LNCAP (cell line): ENCODE measurements at regions not wholly inside any gene's neighbourhood (a gene's known extent, or its start where the extent isn't known, plus 50 kb on each side); places are given as distances from the start of the nearest gene placed in this dataset.

Experiments
- CTCF ChIP-seq: fragments of 450-650 bp; IDR thresholded peaks from 2 replicates; pipeline ENCODE4 v1.5.1; 2017; ENCODE audit warnings: mild to moderate bottlenecking

DNA sequence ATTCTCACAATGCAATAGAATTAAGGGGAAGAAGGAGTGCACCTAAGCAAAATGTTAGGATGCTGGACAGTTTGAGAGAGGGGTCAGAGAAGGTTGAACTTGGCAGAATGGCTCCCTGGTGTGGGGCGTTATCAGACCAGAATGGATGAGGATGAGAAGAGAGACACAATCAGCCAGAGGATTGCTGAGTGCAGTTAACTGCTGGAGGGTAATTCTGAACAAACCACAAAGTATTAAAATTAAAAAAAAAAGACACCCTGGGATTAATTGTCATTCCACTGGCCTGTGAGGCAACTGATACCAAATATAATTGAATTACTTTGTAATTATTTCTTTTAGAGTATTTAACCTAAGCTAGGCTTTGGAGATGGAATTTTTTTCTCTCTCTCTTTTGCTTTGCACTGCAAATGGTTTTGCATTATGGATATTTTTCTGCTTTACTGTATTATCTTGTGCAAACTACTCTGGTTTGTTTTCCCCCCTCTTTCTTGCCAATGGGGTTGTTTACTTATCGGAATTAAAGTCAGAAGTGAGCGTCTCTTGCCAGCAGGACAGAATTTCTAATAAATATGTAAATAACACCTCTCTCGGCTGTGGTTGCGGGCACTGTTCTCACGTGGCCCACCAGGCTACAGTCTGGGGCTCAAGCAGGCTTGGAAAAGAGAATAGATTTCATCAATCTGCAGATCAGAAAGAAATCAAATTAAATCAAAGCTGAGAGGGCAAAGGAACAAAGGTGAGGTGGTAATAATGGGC lies 572.9 kb upstream of the CAMK1G start:
- no peak for TF ChIP-seq CTCF

GRCh38 chr1:209012443-209013196 lies 570.9 kb upstream of the CAMK1G start:
- TF ChIP-seq CTCF, result no peak

DNA sequence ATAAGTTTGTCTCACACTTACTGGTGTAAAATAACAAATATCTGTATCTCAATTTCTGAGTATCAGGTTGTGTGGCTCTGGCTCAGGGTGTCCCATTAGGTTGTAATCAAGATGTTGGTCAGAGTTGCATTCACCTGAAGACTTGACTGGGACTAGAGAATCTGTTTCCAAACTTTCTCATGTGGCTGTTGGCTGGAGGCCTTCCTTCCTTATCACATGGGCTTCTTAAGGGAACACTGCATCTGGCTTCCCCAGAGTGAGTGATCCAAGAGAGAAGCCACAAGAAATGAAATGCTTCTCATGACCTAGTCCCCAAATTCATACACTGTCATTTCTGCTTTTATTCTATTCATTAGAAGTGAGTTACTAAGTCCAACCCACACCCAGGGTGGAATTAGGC lies 568.4 kb upstream of the CAMK1G start:
- TF ChIP-seq CTCF, result no peak

DNA sequence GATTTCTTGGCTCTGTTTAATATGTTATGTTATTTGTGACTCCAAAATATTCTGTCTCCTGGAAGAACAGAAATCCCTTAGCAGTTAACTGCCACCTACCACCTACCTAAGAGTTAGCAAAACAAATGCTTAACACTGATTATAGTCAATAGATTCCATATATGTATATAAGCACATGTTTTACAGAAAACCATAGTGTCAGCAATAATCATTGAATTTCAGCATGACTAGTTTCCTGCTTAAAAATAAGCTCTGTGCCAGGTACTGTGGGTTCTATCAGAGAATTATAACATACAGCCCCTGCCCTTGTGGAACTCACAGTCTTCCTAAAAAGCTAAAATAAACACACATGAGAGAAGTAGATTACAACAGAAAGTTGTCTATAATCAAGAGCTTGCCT lies 561.9 kb upstream of the CAMK1G start:
- TF ChIP-seq CTCF, result no peak

DNA sequence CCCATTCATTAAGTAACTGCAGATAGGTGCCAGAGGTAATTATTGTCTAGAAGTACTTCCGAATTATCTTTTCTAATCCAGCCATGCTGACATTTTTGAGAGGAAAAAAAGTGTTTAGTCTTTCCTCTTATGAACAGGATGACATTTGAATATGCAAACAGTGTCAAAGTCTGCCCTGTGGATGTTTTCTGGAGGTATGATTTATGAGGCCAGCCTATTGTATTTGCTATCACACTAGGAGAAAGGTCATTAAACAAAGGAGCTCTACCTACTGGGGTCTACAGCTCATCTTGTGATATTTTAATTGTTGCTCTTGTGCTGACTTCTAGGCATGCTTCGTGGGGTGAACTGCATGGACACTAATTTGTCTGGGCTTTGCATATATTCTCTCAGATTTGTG lies 559.7 kb upstream of the CAMK1G start:
- no peak for TF ChIP-seq CTCF

DNA sequence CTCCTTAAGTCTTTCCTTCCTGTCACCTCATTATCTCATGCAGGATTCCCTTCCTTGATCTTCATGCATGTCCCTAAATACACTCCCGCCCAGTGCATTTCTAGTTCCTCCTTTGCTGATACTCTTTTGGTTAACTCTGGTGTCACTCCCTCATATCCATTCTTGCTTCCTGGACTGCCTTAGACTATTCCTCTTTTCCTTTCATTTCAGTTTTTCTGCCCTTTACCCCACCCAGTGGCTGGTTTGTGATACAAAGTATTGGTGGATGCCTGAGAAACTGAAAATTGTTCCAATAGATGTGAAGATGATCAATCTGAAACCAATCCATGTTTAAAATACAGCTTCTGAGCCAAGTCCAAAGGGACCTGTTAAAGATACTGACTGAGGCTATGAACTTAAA lies 553.8 kb upstream of the CAMK1G start:
- TF ChIP-seq CTCF, result no peak

DNA sequence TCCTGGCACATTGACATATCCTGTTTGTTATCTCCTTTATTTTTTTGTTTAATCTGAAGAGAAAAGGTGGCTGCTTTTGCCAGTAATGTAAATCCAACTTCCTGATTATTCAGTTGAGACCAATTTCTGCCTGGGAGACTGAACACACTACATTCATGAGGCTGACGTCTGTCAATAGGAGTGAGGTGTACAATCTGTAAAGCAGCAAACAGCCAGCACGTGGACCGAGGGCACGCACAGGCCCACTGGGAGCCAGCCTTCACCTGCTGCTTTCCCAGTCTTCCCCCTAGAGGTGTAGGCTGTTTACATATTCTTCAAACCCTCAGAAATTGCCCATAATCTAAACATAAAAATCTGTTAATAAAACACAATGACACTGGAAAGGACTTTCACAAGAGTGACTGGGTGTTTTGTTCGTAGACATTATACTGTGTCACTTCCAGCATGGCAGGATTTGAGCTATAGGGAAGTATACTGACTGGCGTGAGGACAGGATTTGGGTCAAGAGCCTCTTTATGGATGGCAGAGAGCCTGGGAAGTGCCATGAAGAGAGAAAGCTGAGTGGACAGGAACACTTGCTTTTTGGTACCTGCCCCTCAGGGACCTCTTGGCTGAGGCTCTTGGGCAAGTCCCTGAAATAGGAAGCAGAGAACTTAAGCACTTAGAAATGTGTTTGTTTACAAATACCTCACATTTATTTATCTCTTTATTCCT lies 552.9 kb upstream of the CAMK1G start:
- TF ChIP-seq CTCF, result no peak
